ENCODE measurements at regions not wholly inside any gene's neighbourhood (a gene's known extent, or its start where the extent isn't known, plus 50 kb on each side); places are given as distances from the start of the nearest gene placed in this dataset.

DNA sequence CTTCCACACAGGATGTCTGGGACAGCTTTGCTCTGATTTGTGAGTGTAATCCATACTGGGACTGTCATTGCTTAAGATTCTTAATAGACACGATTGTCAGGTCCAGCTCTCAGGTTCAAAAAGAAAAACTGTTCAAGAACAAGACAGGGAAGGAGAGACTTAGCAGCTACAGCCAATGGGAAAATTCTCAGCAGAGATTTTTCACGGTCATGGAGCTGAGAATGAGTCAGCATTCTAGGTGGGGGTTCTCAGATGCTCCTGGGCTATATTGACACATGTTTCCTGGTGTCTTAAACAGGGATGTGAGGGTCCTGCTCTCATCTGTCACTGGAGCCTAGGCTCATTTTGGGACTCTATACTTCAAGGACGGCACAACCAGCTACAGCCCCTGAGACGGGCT, 318.3 kb downstream of the RRAGC start:
- DNase-seq (ENCODE audit: low read depth), result no peak

DNA sequence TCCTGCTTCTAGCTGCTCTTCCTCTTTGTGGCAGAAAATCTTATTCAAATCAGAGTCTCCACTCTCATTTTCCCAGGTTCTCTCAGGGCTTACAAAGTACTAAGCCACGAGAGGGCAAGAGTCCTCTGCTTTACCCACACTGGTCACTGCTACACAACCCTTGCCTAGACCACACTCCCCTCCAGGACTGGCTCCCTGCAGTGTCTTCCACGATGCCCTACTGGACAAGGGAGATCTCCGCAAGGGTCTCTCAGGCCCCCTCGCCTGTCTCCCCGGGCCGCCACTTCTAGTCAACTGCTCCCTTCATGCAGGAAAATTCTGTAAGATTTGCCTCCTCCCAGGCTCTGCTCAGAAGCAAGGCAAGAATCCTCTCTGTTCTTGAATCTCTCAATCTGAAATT, 319.6 kb downstream of the RRAGC start:
- no peak for DNase-seq (ENCODE audit: low read depth)

DNA sequence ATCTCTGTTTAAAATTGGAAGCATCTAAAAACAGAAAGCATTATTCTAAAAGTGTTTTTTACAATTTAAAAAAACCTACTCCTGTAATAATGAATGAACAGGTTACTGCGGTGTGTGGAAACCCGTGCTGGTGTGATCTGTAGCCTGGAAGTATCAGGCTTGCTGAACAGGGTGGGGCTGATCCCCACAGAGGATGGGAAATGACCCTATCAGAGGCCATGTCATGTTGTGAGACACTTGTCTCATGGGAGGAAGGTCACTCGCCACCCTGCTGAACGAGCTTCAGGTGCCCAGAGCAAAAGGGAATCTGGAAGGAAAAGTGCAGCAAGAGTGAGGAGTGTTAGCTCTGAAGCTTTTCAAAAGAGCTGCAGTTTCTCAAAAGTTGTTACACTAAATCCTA, 320.7 kb downstream of the RRAGC start:
- DNase-seq (ENCODE audit: low read depth), result no peak

DNA sequence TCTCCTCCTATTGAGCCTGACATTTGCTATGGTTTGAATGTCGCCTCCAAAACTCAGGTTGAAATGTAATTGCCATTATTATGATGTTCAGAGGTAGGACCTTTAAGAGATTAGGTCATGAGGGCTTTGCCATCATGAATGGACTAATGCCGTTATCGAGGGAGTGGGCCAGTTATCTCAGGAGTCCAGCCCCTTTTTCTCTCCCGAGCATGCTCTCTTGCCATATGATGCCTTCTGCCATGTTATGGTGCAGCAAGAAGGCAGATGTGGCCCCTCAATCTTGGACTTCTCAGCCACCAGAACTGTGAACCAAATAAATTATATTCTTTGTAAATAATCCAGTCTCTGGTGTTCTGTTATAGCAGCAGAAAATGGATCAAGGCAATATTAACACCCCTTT, 323.5 kb downstream of the RRAGC start:
- DNase-seq (ENCODE audit: low read depth), result no peak

DNA sequence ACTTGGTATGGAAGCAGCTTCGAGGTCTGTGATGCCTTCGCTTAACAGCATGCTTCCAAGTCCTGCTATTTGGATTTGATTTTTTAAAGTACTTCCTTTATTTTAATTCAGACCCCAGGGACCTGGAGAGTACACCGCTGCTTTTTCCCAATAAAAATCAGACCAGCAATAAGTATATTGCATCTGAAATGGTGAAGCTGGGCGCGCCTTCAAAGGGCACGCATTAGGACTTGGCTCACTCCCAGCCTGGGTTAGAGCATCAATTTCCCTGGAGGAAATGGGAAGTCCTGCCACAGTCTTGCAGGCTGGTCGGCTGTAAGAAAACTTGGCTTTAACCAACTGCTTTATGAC, 325.1 kb downstream of the RRAGC start:
- no peak for DNase-seq (ENCODE audit: low read depth)

DNA sequence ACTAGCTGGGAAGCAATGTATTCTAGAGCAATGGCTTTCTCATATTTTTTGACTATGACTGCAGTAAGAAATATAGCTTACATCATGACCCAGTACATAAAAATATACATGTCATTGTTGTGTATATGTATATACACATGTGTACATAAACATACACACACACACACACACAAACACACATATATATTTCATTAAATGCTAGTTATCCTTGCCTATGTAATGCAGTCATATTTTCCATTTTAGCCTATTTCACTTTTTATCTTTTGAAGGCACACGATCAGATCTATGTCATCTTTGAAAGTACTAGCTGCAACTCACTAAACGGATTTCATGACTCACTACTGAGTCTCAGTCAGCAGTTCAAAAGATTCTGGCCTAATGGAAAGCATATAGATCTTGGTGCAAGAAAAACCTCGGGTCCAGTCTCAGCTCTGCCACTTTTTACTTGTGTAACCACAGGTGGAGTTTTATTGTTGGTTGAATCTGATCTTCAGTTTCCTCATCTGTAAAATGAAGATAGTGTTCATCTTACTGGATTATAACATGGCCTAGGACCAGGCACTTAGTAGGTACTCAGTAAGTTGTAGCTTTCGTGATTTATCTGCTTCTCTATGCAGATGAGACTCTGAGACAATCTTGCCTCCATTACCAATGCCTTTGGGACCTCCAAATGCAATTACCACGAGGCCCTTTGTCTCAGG, 325.6 kb downstream of the RRAGC start:
- DNase-seq (ENCODE audit: low read depth), result no peak

DNA sequence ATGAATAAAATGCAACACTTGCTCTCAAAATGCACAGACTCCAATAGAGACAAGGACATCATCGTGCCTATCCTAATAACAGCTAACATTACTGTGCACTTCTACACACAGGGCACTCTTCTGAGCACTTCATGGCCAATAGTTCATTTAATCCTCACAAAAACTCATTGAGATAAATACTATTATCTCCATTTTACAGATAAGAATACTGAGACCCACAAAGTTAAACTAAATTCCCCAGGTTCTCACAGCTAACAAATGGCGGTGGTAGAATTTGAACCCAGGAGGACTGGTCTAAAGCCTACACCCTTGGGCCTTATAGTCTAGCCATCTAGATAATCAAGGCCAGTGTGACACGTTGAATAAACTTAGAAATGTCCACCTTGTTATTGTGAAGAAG, 328.6 kb downstream of the RRAGC start:
- no peak for DNase-seq (ENCODE audit: low read depth)

DNA sequence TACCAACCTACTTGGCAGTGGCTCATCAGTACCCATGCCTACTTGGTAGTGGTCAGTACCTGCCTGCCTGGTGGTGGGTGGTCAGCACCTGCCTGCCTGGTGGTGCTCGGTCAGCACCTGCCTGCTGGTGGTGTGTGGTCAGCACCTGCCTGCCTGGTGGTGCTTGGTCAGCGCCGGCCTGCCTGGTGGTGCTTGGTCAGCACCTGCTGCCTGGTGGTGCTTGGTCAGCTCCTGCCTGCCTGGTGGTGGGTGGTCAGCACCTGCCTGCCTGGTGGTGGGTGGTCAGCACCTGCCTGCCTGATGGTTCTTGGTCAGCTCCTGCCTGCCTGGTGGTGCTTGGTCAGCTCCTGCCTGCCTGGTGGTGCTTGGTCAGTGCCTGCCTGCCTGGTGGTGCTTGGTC, 329.6 kb downstream of the RRAGC start:
- no peak for DNase-seq (ENCODE audit: low read depth)

DNA sequence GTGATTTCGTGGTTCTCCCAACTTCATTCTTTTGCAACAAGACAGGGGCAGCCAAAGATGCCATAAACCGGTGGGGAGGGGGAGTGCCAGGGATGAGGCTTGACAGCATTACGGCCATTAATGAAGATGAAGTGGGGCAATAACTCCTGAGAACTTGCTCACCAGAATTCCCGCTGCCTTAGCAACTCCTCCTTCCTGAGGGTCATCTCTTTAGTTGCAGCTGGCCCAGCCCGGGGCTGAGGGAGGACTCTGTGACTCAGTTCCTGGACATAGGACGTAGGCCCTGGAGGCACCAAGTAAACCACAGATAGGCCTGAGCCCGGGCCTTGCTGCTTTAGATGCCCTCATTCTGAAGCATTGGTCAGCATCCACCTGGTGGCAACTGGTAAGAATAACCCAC, 330.2 kb downstream of the RRAGC start:
- no peak for DNase-seq (ENCODE audit: low read depth)

DNA sequence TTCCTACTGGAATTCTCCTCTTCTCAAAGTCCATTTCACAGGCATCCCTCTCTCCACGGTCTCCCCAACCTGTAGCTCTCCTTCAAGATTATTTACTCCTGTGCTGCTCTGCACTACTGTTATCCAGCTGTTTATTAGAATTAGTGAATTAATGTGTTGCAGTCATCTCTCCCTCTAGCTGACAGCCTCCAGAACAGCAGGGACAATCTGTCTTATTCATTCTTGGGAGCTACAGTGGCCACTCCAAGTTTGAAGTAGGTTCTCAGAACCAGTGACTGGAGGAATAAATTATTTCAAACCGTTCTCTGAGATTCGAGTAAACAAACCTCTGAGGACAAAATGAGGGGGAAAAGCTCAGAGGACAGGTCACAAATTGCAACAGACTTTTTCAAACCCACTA, 330.9 kb downstream of the RRAGC start:
- DNase-seq (ENCODE audit: low read depth), result no peak

DNA sequence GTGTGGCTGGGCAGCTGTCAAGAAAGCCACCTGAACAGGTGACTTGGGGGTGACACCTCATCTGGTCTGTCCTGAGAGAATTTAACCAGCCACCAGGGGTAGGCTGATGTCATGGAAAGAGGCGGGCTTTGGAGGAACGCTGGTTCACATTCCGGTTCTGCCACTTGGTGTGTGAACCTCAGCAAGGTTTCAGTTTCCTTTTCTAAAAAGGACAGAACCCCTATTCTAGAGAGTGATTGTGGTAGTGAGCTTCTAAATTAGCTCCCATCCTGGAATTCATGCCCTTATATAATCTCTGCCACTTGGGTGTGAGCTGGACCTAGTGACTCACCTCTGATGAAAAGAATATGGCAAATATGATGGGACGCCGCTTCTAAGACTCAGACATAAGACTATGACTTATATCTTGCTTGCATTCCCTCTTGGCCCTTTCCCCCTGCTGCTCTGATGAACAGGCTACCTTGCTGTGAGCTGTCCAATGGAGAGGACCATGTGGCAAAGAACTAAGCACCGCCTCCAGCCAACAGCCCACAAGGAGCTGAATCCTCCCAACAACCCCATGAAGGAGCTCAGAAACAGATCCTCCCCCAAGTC, 332.1 kb downstream of the RRAGC start:
- peak; percentile 49 for DNase-seq (ENCODE audit: low read depth)

DNA sequence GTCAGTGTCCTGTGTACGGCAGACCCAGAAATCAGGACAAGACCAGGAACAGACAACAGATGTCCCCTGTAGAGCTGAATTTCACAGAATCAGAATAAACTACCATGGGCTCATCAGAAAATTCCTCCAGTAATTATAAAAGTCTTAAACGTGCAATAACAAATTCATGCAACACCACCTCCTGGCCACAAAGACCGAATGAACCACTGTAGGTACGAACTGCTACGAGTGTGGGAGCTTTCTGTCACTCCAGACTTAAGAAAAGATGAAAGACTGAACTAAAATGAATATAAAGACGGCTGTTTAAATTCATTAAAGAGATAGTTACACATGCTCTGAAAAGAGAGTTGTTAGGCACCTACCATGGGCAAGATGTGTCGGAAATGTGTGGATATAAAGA, 333.5 kb downstream of the RRAGC start:
- DNase-seq (ENCODE audit: low read depth), result no peak

DNA sequence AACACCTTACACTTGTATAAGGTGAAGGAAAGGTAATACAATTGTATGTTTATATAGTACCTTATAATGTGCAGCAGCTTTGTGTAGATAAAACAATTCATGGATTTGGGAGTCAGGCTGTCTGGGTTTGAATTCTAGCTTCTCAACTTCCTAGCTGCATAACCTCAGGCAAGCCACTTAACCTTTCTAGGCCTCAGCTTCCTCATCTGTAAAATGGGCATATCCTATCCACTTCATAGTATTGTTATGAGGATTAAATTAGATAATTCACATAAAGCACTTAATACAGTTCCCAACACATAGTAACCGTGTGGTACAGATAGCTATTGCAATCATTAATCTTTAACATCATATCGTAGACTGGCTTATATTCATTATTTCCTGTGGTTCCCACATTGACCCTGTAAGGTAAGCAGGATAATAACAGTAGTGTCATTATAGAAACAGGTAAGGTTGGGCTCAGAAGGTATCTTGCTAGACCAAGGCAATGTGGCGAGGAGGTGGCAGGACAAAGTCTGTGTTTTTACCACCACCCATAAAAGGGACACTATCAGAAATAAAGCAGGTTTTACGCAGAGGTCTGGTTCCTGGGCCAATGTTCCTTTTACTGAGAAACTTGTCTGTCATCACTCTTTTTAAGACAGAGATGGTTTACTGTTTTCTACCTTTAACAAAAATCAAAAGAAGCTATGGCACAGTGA, 334.1 kb downstream of the RRAGC start:
- no peak for DNase-seq (ENCODE audit: low read depth)

DNA sequence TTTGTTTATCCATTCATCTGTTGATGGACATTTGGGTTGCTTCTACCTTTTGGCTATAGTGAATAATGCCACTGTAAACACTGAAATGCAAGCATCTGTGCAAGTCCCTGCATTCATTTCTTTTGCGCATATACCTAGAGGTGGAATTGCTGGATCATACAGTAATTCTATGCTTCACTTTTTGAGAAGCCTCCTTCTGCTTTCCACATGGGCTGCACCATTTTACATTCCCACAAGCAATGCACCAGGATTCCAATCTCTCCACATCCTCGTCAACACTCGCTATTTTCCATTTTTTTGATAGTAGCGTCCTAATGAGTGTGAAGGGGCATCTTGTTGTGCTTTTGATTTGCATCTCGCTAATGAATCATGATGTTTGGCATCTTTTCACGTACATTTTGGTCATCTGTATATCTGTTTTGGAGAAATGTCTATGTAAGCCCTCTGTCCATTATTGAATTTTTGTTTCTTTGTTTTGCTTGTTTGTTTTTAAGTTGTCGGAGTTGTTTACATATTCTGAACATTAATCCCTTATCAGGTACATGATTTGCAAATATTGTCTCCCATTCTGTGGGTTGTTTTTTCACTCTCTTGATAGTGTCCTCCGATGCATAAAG, 335.4 kb downstream of the RRAGC start:
- DNase-seq (ENCODE audit: low read depth), result no peak

DNA sequence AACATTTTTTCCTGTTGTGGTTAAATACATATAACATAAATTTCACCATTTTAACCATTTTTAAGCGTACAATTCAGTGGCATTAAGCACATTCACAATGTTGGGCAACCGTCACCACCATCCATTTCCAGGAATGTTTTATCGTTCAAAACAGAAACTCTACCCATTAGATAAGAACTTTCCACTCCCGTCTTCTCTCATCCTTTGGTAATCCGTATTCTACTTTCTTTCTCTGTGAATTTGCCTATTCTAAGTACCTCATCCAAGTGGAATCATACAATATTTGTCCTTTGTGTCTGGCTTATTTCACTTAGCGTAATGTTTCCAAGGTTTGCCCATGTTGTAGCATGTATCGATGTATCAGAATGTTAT, 336.0 kb downstream of the RRAGC start:
- no peak for DNase-seq (ENCODE audit: low read depth)

DNA sequence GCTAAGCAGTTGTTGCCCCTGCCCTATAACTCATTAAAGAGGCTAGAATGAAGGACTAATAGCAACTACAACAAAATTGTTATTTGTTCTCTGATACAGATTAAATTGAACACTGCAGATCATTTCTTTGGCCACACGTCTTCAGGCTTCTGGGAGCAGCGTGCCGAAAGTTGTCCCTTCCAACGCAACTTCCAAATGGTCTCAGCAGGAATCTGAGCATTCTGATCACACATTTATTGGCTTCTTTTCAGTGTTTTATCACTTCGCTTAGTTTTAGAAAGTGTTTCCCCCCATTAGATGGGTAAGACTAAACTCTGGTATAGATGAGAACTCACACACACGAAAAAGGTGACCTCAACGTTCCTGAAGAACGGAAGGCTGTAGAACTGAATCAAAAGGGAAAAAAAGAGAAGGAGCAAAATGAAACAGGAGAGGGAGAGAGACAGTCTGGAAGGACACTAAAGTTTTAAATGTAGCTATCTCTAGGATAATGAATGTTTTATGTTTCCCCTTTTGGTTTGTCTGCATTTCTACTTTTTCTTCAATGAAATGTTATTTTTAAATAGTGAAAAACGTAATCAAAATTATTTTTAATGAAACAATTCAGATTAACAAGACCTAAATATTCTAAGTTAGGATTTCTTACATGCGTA, 336.5 kb downstream of the RRAGC start:
- DNase-seq (ENCODE audit: low read depth), result no peak

DNA sequence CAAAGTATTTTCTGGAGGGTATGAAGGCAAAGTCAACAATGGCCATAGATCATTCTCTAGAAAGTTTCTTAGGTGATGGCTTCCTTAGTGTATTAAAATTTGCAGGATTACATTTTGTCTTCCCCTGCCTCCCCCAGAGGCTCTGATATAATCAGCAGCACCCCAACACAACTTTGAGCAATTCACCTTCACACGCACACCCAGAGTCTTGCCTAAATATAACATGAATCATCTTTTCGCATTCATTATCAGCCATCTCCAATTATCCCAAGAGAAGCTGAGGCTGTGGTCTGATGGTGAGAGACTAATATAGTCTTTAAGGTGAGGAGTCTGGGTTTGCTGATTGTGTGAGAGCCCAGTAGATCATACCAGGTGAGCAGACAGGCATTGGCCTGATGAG, 343.0 kb downstream of the RRAGC start:
- DNase-seq (ENCODE audit: low read depth), result no peak

DNA sequence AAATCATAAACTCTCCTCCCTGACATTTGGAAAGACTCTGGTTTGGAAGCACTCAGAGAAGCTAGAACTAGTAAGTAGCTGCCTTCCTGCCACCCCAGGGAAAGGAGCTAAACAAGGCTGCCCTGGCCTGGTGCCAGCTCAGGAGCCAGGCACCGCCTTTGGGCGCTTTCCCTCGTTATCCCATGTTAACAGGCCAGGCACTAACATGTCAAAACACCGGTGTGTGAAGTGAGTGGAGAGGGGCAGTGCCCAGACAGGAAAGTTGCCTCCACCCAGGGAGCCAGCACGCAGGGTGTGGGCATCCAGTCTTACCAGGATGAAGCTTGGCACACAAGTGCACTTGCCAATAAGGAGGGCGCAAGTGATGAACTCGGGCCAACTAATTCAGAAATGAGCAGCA, 346.8 kb downstream of the RRAGC start:
- DNase-seq (ENCODE audit: low read depth), result no peak

DNA sequence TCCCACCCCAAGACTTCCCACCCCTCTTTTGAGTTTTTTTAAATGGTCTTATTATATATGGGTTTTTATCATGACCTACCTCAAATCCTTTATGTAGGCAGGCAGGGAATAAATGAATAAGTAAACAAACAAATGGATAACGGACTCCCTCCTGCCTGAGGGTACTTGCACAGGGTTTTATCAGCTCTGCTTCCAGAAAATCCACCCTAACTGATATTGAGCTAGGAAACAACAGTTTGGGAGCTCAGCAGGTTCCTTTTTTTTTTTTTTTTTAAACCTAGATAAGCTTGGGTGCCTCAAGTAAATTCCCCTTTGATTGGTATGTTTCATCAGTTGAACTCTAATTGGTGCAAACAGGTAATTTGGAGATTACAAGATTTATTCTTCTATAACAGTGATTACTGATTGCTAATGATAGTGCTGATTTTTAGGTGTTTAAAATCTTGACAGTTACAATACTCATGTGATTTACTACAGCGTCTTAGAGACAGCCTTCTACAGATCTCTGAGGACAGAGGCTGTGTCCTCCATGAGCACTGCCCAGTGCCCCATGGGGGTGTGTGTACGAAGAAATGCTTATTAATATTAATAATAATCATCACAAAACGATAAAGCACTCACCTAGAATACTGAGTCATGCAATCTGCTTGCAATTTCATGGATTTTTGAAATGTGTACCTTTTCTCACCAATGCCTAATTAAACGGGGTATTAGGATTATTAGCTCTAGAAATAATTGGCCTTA, 347.4 kb downstream of the RRAGC start:
- no peak for DNase-seq (ENCODE audit: low read depth)

DNA sequence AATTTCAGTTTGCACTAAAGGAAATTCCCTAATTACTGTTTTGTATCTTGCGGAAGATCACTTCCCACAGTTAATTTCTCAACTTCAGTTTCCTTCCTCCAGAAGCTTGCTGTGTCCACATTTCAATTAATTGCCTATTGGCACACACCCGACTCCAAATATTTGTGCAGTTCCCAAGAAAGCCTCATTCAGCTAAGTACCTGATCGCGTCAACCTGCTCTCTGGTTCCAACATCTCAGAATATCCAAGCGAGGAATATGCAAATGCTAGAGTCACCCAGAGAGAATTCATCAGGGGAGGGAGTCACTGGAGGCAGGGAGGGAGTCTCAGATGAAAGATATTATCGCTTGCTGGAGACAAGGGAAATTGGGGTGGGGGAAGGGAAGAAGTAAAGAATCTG, 351.3 kb downstream of the RRAGC start:
- no peak for DNase-seq (ENCODE audit: low read depth)

DNA sequence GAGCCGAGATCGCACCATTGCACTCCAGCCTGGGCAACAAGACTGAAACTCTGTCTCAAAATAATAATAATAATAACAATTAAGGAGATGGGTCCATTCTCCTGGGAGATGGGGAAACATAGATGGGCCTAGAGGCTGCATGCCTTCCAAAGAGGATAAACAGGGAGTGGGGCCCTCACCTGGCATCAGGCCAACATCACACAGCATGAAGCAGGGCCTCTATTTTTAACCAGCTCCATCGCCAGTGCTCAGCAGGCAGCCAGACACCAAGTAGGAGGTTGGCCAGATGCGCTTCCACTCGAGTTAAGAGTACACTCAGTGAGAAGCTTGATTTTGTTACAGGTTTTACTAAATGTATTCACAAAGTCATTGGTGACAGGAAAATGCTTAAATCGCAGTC, 352.0 kb downstream of the RRAGC start:
- DNase-seq (ENCODE audit: low read depth), result no peak

DNA sequence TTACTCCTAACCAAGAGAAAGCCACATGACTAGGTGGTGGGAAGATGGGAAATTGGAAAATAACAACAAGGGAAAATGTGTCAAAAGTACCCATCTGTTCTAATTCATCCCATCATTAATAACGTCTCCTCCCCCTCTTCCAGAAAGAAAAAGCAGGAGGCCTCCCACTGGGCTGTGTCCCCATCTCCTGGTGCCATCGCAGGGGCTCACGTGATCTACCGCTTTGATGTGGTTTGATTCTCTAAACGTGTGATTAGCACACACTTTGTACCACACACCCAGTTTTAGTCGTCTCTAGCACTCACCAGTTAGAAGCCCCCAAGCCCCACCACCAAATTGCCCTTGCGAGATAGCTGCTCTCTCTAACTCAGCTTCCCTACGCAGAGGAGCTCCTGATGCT, 353.6 kb downstream of the RRAGC start:
- no peak for DNase-seq (ENCODE audit: low read depth)

Data from activated T-cell treated with anti-CD3 and anti-CD28 coated beads for 48 hours (primary cell).